ENCODE measurements at regions not wholly inside any gene's neighbourhood (a gene's known extent, or its start where the extent isn't known, plus 50 kb on each side); places are given as distances from the start of the nearest gene placed in this dataset.

DNA sequence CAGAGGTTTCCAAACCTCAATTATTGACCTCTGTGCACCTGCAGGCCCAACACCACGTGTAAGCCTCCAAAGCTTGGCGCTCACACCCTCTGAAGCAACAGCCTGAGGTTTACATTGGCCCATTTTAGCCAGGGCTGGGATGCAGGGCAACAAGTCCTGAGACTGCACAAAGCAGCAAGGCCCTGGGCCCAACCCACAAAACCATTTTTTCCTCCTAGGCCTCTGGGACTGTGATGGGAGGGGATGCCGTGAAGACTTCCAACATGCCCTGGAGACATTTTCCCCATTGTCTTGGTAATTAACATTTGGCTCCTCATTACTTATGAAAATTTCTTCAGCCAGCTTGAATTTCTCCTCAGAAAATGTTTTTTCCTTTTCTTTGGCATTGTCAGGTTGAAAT lies 54.9 kb upstream of the CNKSR2 start:
- Histone ChIP-seq H3K36me3 (no peaks in the 10 kb centered on the region), H3K9me3 (peaks cover 0 to 24% (median 8%) of the 10 kb centered on the region in 8 donors)
- 73 to 91% (median 82%) methylated on average over 3 of the region's 3 CpGs for WGBS, 5 donors

More for the DNA sequence above, 54.9 kb upstream of the CNKSR2 start:
- intact Hi-C loops (cut with DNase I; ENCODE audit: low total_unique reads): no loop called here
- Histone ChIP-seq H3K4me1 (no peaks in the 10 kb centered on the region), H3K27me3 (replicated peaks in 1 of 7) (no peaks in the 10 kb centered on the region), H3K27ac (no peak overlapping the region), H3K4me3 (no peak overlapping the region)
- TF ChIP-seq, protein P1, sequence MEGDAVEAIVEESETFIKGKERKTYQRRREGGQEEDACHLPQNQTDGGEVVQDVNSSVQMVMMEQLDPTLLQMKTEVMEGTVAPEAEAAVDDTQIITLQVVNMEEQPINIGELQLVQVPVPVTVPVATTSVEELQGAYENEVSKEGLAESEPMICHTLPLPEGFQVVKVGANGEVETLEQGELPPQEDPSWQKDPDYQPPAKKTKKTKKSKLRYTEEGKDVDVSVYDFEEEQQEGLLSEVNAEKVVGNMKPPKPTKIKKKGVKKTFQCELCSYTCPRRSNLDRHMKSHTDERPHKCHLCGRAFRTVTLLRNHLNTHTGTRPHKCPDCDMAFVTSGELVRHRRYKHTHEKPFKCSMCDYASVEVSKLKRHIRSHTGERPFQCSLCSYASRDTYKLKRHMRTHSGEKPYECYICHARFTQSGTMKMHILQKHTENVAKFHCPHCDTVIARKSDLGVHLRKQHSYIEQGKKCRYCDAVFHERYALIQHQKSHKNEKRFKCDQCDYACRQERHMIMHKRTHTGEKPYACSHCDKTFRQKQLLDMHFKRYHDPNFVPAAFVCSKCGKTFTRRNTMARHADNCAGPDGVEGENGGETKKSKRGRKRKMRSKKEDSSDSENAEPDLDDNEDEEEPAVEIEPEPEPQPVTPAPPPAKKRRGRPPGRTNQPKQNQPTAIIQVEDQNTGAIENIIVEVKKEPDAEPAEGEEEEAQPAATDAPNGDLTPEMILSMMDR (IDR thresholded peaks at IDR 0.05 in 8 of 11, conservative IDR thresholded peaks at IDR 0.05 in 3 of 11): no peak
- TF ChIP-seq POLR2A (IDR thresholded peaks at IDR 0.05): no peak
- no peak for TF ChIP-seq POLR2AphosphoS5 (IDR thresholded peaks at IDR 0.05)
- peak; percentile 45 for DNase-seq

Small RNAs in the stretch of these regions (small RNA-seq; reads per million reads assigned to genes)
- gene RNU6-133P: 0 reads per million in 4 donors
